ENCODE measurements at regions not wholly inside any gene's neighbourhood (a gene's known extent, or its start where the extent isn't known, plus 50 kb on each side); places are given as distances from the start of the nearest gene placed in this dataset.

DNA sequence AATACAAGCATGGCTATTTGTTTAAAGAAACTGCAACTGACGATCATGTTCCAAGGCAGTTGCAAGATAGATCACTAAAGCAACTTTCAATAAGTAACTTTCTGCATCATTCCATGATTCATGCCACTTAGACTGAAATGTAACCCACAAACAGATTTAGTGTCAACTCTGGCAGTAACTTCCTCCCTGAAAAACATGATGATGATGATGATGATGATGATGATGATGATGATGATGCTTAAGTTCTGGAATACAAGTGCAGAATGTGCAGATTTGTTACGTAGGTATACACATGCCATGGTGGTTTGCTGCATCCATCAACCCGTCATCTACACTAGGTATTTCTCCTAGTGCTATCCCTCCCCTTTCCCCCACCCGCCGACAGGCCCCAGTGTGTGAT lies 754.7 kb downstream of the INHBA start:
- Histone ChIP-seq H3K27ac (ENCODE audit: low read depth in 1 of 2, low read length in 1 of 2) (no peak overlapping the region), H3K36me3 (ENCODE audit: control insufficient read depth in 4 of 4, insufficient read depth in 4 of 4, low read length in 4 of 4) (no peaks in the 10 kb centered on the region), H3K9me3 (ENCODE audit: control insufficient read depth in 4 of 4, insufficient read depth in 3 of 4, low read length in 3 of 4) (peaks cover 0 to 12% (median 8%) of the 10 kb centered on the region in 4 donors), H3K4me3 (no peak overlapping the region), H3K9ac (ENCODE audit: insufficient read depth in 1 of 2, low read length in 2 of 2) (no peak overlapping the region), H3K4me1 (ENCODE audit: control insufficient read depth in 5 of 5, insufficient read depth in 5 of 5, low read length in 5 of 5) (no peaks in the 10 kb centered on the region), H3K27me3 (ENCODE audit: control insufficient read depth in 3 of 3, insufficient read depth in 3 of 3, low read length in 2 of 3) (no peaks in the 10 kb centered on the region)
- peak in 1 of 3 donors; percentile 13 for DNase-seq
- TF ChIP-seq, protein P1, sequence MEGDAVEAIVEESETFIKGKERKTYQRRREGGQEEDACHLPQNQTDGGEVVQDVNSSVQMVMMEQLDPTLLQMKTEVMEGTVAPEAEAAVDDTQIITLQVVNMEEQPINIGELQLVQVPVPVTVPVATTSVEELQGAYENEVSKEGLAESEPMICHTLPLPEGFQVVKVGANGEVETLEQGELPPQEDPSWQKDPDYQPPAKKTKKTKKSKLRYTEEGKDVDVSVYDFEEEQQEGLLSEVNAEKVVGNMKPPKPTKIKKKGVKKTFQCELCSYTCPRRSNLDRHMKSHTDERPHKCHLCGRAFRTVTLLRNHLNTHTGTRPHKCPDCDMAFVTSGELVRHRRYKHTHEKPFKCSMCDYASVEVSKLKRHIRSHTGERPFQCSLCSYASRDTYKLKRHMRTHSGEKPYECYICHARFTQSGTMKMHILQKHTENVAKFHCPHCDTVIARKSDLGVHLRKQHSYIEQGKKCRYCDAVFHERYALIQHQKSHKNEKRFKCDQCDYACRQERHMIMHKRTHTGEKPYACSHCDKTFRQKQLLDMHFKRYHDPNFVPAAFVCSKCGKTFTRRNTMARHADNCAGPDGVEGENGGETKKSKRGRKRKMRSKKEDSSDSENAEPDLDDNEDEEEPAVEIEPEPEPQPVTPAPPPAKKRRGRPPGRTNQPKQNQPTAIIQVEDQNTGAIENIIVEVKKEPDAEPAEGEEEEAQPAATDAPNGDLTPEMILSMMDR (IDR thresholded peaks at IDR 0.05; ENCODE audit: control extremely low read depth, extremely low read depth), result no peak
- no peak for ATAC-seq (ENCODE audit: insufficient read depth, low FRiP score)
- WGBS, 2 donors, result 69 to 91% methylated on average over 5 of the region's 5 CpGs

DNA sequence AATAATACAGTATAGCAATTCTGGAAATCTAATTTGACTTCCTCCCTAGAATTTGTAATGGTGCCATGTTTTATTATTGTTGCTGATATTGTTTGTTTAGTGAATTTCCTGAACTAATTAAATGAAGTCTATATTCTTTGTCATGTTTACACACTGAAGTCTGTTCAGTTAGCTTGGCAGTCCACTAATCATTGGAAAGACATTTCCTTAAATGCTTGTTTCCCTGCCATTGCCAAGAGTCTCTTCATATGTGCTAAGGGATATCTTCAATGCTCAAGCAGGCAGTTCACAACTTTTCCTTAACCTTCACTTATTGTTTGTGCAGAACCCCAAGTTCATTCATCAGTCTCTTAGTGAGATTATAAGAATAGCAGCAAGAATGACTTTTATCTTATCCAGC lies 755.3 kb downstream of the INHBA start:
- H3K27me3 ChIP-seq (ENCODE audit: control insufficient read depth in 3 of 3, insufficient read depth in 3 of 3, low read length in 2 of 3), result no peaks in the 10 kb centered on the region
- no peak overlapping the region for H3K4me3 ChIP-seq
- no peak overlapping the region for H3K27ac ChIP-seq (ENCODE audit: low read depth in 1 of 2, low read length in 1 of 2)
- no peak overlapping the region for H3K9ac ChIP-seq (ENCODE audit: insufficient read depth in 1 of 2, low read length in 2 of 2)
- no peaks in the 10 kb centered on the region for H3K36me3 ChIP-seq (ENCODE audit: control insufficient read depth in 4 of 4, insufficient read depth in 4 of 4, low read length in 4 of 4)
- DNase-seq (peak in 2 of 3 donors; percentile 64 to 69), ATAC-seq (ENCODE audit: insufficient read depth, low FRiP score) (no peak)
- no peaks in the 10 kb centered on the region for H3K4me1 ChIP-seq (ENCODE audit: control insufficient read depth in 5 of 5, insufficient read depth in 5 of 5, low read length in 5 of 5)
- peaks cover 0 to 12% (median 8%) of the 10 kb centered on the region in 4 donors for H3K9me3 ChIP-seq (ENCODE audit: control insufficient read depth in 4 of 4, insufficient read depth in 3 of 4, low read length in 3 of 4)
- TF ChIP-seq, protein P1 (IDR thresholded peaks at IDR 0.05; ENCODE audit: control extremely low read depth, extremely low read depth), result no peak

DNA sequence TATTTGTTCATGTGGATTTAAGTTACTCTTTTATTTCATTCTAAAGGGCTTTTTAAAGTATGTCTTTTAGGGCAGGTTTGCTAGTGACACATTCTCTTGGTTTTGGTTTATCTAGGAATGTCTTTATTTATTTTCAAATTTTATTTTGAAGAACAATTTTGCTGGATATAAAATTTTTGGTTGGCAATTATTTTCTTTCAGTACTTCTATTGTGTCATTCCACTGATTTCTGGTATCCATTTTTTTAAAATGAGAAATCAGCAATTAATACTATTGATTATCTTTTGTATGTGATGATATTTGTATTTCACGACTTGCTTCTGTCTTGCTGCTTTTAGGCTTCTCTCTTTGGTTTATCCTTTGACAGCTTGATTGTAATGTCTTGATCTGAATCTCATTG lies 756.3 kb downstream of the INHBA start:
- no peaks in the 10 kb centered on the region for H3K27me3 ChIP-seq (ENCODE audit: control insufficient read depth in 3 of 3, insufficient read depth in 3 of 3, low read length in 2 of 3)
- TF ChIP-seq, protein P1 (IDR thresholded peaks at IDR 0.05; ENCODE audit: control extremely low read depth, extremely low read depth), result no peak
- no peak for DNase-seq
- no peak overlapping the region for H3K9ac ChIP-seq (ENCODE audit: insufficient read depth in 1 of 2, low read length in 2 of 2)
- WGBS, 2 donors, result 82 to 91% methylated on average over 1 of the region's 1 CpG
- H3K36me3 ChIP-seq (ENCODE audit: control insufficient read depth in 4 of 4, insufficient read depth in 4 of 4, low read length in 4 of 4), result no peaks in the 10 kb centered on the region
- H3K9me3 ChIP-seq (ENCODE audit: control insufficient read depth in 4 of 4, insufficient read depth in 3 of 4, low read length in 3 of 4), result peaks cover 0 to 13% (median 9%) of the 10 kb centered on the region in 4 donors
- ATAC-seq (ENCODE audit: insufficient read depth, low FRiP score), result no peak
- no peak overlapping the region for H3K27ac ChIP-seq (ENCODE audit: low read depth in 1 of 2, low read length in 1 of 2)
- no peaks in the 10 kb centered on the region for H3K4me1 ChIP-seq (ENCODE audit: control insufficient read depth in 5 of 5, insufficient read depth in 5 of 5, low read length in 5 of 5)
- H3K4me3 ChIP-seq, result no peak overlapping the region

DNA sequence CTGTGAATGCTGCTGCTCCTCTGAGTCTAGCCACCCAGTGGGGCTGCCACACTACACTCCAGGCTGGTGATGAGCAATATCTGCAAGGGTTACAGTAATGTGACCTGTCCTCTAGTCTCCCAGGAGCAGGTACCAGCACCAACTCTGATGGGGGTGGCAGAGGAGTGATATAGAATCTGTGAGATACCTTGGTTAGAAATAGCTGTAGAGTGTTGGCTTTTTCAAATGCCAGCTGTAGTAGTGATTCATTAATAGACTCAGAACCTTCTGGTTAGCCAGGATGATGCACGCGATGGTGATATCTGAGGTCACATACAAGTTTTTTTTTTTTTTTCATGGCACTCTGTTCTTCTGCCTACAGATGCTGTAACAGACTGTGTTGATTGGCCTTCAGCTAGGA lies 757.1 kb downstream of the INHBA start:
- DNase-seq (no peak), ATAC-seq (ENCODE audit: insufficient read depth, low FRiP score) (no peak)
- no peaks in the 10 kb centered on the region for H3K36me3 ChIP-seq (ENCODE audit: control insufficient read depth in 4 of 4, insufficient read depth in 4 of 4, low read length in 4 of 4)
- no peak overlapping the region for H3K4me3 ChIP-seq
- 95 to 98% methylated on average over 2 of the region's 2 CpGs for WGBS, 2 donors
- TF ChIP-seq, protein P1 (IDR thresholded peaks at IDR 0.05; ENCODE audit: control extremely low read depth, extremely low read depth), result no peak
- H3K27me3 ChIP-seq (ENCODE audit: control insufficient read depth in 3 of 3, insufficient read depth in 3 of 3, low read length in 2 of 3), result no peaks in the 10 kb centered on the region
- H3K9me3 ChIP-seq (ENCODE audit: control insufficient read depth in 4 of 4, insufficient read depth in 3 of 4, low read length in 3 of 4), result peaks cover 0 to 14% (median 9%) of the 10 kb centered on the region in 4 donors
- no peaks in the 10 kb centered on the region for H3K4me1 ChIP-seq (ENCODE audit: control insufficient read depth in 5 of 5, insufficient read depth in 5 of 5, low read length in 5 of 5)
- H3K27ac ChIP-seq (ENCODE audit: low read depth in 1 of 2, low read length in 1 of 2), result no peak overlapping the region
- no peak overlapping the region for H3K9ac ChIP-seq (ENCODE audit: insufficient read depth in 1 of 2, low read length in 2 of 2)
